ENCODE measurements at regions not wholly inside any gene's neighbourhood (a gene's known extent, or its start where the extent isn't known, plus 50 kb on each side); places are given as distances from the start of the nearest gene placed in this dataset.

DNA sequence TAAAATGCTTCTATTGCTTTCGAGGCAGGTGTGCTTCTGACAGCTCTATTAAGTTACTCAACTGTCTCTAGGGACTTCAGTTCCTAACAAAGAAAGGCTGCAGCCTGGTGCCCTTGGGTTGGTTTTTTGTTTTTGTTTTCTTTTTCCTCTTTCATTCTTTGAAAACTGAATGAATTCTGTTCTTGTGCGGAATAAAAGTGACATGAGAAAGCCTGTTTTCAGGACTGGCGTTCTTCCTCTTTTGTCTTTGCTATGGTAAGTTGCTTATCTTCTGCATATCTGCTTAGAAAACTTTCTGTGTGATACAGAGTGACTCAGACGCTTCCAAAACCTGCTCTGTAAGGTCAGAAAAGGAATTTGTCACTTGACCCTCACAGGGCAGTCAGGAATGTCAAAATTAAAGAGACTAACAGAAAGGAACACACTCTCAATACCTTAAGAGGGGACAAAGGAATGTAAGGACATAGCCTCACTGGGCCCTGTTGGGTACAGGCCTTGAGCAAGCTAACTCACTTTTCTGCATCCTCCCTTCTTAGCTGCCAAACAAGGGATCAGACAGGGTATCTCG lies 56.2 kb upstream of the NHSL1 start:
- TF ChIP-seq EGR1 (IDR thresholded peaks at IDR 0.05; ENCODE audit: low read depth in 2 of 2) (no peak), YY1 (IDR thresholded peaks at IDR 0.05) (peak; percentile 11), RAD21 (IDR thresholded peaks at IDR 0.05) (no peak), TAF1 (conservative IDR thresholded peaks at IDR 0.05) (no peak), GABPA (IDR thresholded peaks at IDR 0.05 in 1 of 2, conservative IDR thresholded peaks at IDR 0.05 in 1 of 2) (no peak), JUND (IDR thresholded peaks at IDR 0.05) (no peak), SP1 (IDR thresholded peaks at IDR 0.05) (no peak), HNF4A (conservative IDR thresholded peaks at IDR 0.05) (no peak)
- TF ChIP-seq, protein P1, sequence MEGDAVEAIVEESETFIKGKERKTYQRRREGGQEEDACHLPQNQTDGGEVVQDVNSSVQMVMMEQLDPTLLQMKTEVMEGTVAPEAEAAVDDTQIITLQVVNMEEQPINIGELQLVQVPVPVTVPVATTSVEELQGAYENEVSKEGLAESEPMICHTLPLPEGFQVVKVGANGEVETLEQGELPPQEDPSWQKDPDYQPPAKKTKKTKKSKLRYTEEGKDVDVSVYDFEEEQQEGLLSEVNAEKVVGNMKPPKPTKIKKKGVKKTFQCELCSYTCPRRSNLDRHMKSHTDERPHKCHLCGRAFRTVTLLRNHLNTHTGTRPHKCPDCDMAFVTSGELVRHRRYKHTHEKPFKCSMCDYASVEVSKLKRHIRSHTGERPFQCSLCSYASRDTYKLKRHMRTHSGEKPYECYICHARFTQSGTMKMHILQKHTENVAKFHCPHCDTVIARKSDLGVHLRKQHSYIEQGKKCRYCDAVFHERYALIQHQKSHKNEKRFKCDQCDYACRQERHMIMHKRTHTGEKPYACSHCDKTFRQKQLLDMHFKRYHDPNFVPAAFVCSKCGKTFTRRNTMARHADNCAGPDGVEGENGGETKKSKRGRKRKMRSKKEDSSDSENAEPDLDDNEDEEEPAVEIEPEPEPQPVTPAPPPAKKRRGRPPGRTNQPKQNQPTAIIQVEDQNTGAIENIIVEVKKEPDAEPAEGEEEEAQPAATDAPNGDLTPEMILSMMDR (IDR thresholded peaks at IDR 0.05; ENCODE audit: low read depth, low read length, missing input control) = no peak
- TF ChIP-seq, protein P2, sequence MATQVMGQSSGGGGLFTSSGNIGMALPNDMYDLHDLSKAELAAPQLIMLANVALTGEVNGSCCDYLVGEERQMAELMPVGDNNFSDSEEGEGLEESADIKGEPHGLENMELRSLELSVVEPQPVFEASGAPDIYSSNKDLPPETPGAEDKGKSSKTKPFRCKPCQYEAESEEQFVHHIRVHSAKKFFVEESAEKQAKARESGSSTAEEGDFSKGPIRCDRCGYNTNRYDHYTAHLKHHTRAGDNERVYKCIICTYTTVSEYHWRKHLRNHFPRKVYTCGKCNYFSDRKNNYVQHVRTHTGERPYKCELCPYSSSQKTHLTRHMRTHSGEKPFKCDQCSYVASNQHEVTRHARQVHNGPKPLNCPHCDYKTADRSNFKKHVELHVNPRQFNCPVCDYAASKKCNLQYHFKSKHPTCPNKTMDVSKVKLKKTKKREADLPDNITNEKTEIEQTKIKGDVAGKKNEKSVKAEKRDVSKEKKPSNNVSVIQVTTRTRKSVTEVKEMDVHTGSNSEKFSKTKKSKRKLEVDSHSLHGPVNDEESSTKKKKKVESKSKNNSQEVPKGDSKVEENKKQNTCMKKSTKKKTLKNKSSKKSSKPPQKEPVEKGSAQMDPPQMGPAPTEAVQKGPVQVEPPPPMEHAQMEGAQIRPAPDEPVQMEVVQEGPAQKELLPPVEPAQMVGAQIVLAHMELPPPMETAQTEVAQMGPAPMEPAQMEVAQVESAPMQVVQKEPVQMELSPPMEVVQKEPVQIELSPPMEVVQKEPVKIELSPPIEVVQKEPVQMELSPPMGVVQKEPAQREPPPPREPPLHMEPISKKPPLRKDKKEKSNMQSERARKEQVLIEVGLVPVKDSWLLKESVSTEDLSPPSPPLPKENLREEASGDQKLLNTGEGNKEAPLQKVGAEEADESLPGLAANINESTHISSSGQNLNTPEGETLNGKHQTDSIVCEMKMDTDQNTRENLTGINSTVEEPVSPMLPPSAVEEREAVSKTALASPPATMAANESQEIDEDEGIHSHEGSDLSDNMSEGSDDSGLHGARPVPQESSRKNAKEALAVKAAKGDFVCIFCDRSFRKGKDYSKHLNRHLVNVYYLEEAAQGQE (IDR thresholded peaks at IDR 0.05) = no peak
- TF ChIP-seq, protein P3, sequence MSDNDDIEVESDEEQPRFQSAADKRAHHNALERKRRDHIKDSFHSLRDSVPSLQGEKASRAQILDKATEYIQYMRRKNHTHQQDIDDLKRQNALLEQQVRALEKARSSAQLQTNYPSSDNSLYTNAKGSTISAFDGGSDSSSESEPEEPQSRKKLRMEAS (IDR thresholded peaks at IDR 0.05) = no peak
- TF ChIP-seq, protein P4, sequence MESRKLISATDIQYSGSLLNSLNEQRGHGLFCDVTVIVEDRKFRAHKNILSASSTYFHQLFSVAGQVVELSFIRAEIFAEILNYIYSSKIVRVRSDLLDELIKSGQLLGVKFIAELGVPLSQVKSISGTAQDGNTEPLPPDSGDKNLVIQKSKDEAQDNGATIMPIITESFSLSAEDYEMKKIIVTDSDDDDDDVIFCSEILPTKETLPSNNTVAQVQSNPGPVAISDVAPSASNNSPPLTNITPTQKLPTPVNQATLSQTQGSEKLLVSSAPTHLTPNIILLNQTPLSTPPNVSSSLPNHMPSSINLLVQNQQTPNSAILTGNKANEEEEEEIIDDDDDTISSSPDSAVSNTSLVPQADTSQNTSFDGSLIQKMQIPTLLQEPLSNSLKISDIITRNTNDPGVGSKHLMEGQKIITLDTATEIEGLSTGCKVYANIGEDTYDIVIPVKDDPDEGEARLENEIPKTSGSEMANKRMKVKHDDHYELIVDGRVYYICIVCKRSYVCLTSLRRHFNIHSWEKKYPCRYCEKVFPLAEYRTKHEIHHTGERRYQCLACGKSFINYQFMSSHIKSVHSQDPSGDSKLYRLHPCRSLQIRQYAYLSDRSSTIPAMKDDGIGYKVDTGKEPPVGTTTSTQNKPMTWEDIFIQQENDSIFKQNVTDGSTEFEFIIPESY (IDR thresholded peaks at IDR 0.05) = no peak
